HT-29 (cell line): ENCODE measurements at regions not wholly inside any gene's neighbourhood (a gene's known extent, or its start where the extent isn't known, plus 50 kb on each side); places are given as distances from the start of the nearest gene placed in this dataset.
"Not testable (repeated sequence)": the region's sequence is repeated elsewhere in the genome, so short reads cannot be mapped to it uniquely, and the experiment has no call there.

Source experiments
- DNase-seq: peaks from one replicate; pipeline ENCODE4 v3.0.0-alpha.2; 2015; ENCODE audit warnings: low spot score

GRCh38 chr10:78096486-78096885 lies 62.8 kb downstream of the RPS24 start:
- not testable (repeated sequence) for DNase-seq

GRCh38 chr10:78102593-78102992 lies 68.9 kb downstream of the RPS24 start:
- not testable (repeated sequence) for DNase-seq

- DNase-seq = no peak
Measured at GRCh38 chr10:78109210-78109609, 75.5 kb downstream of the RPS24 start.

GRCh38 chr10:78115135-78115853 lies 81.6 kb downstream of the RPS24 start:
- DNase-seq = no peak

GRCh38 chr10:78116361-78116760 lies 82.7 kb downstream of the RPS24 start:
- DNase-seq = no peak

GRCh38 chr10:78118591-78118990 lies 84.9 kb downstream of the RPS24 start:
- no peak for DNase-seq

- no peak for DNase-seq
Measured at GRCh38 chr10:78121801-78122200, 88.1 kb downstream of the RPS24 start.

- DNase-seq = no peak
Measured at GRCh38 chr10:78124167-78124566, 90.5 kb downstream of the RPS24 start.

GRCh38 chr10:78129211-78129610 lies 95.5 kb downstream of the RPS24 start:
- DNase-seq = no peak

GRCh38 chr10:78130966-78131710 lies 97.5 kb downstream of the RPS24 start:
- DNase-seq = no peak

- DNase-seq = no peak
Measured at GRCh38 chr10:78134773-78135306, 101.2 kb downstream of the RPS24 start.

GRCh38 chr10:78137147-78137546 lies 103.5 kb downstream of the RPS24 start:
- no peak for DNase-seq

- no peak for DNase-seq
Measured at GRCh38 chr10:78139341-78139740, 105.7 kb downstream of the RPS24 start.

- DNase-seq = no peak
Measured at GRCh38 chr10:78140066-78140630, 106.5 kb downstream of the RPS24 start.

GRCh38 chr10:78143576-78143975 lies 109.9 kb downstream of the RPS24 start:
- DNase-seq = no peak

GRCh38 chr10:78146200-78146599 lies 112.5 kb downstream of the RPS24 start:
- no peak for DNase-seq

- DNase-seq = no peak
Measured at GRCh38 chr10:78147202-78147601, 113.5 kb downstream of the RPS24 start.

GRCh38 chr10:78148216-78148960 lies 114.7 kb downstream of the RPS24 start:
- no peak for DNase-seq

- no peak for DNase-seq
Measured at GRCh38 chr10:78148961-78149612, 115.4 kb downstream of the RPS24 start.

GRCh38 chr10:78150756-78151155 lies 117.1 kb downstream of the RPS24 start:
- no peak for DNase-seq

- DNase-seq = no peak
Measured at GRCh38 chr10:78155722-78156121, 122.1 kb downstream of the RPS24 start.
